GM20000 (cell line): ENCODE measurements at regions not wholly inside any gene's neighbourhood (a gene's known extent, or its start where the extent isn't known, plus 50 kb on each side); places are given as distances from the start of the nearest gene placed in this dataset.

Experiments used
- DNase-seq: peaks from one replicate; pipeline ENCODE4 v3.0.0; 2012; ENCODE audit warnings: low spot score
- TF ChIP-seq, protein P1 (sequence below): IDR thresholded peaks from 2 replicates; pipeline ENCODE4 v1.5.1; 2012; ENCODE audit warnings: mild to moderate bottlenecking, control low read depth; ENCODE audit errors: extremely low read depth, missing control alignments

DNA sequence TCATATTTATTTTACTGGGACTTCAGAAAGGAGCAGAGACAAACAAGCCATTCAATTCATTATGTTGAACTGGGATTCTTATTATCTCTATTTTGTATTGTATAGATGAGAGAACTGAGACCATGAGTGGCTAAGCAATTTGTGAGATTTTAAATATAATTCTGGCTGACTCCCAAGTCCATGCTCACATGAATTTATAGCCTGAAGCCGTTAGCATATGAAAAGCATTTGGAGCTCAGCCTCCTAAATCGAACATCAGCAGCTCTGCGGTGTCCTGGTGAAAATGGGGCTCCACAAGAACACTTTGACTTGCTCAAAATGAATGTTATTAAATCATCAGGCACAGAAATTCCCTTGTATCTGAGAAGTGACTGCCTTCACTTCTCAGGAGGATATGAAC, 96.8 kb upstream of the DPT start:
- no peak for DNase-seq
- TF ChIP-seq, protein P1, sequence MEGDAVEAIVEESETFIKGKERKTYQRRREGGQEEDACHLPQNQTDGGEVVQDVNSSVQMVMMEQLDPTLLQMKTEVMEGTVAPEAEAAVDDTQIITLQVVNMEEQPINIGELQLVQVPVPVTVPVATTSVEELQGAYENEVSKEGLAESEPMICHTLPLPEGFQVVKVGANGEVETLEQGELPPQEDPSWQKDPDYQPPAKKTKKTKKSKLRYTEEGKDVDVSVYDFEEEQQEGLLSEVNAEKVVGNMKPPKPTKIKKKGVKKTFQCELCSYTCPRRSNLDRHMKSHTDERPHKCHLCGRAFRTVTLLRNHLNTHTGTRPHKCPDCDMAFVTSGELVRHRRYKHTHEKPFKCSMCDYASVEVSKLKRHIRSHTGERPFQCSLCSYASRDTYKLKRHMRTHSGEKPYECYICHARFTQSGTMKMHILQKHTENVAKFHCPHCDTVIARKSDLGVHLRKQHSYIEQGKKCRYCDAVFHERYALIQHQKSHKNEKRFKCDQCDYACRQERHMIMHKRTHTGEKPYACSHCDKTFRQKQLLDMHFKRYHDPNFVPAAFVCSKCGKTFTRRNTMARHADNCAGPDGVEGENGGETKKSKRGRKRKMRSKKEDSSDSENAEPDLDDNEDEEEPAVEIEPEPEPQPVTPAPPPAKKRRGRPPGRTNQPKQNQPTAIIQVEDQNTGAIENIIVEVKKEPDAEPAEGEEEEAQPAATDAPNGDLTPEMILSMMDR: no peak

DNA sequence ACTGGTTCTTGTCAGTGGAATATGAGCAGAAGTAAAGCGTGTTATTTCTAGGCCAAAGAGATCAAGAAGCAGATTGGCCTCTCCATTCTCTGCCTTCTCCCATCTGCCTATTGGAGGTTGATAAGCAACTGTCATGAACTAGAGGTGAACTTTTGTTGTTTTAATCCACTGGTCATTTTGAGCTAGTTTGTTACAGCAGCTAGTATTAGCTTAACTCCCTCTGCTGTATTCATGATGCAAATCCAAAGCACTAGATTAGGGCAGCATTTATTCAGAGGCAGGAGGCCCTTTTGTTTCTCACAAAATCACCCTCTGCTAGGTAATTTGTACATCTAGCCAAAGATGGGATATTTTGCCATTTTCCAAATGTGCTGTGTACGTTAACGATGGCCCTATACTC, 97.3 kb upstream of the DPT start:
- TF ChIP-seq, protein P1: no peak
- no peak for DNase-seq

DNA sequence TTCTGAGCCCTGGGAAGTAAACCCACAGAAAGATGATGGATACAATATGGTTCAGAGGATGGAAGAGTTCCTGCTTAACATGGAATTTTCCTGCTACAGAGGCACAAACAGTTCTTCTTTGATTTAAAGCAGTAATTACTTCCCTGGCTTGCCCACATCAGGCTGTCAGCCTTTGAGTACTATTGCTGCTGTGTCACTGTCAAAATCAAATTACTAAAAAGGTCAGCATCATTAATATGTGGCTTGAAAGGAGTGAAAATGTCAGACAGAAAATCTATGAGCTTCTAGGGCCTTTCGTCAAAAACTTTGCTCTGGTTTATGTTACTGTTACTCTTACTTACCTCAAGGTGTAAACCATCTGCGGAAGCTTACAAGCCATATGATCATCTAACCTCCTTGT, 98.6 kb upstream of the DPT start:
- no peak for DNase-seq
- TF ChIP-seq, protein P1: no peak

DNA sequence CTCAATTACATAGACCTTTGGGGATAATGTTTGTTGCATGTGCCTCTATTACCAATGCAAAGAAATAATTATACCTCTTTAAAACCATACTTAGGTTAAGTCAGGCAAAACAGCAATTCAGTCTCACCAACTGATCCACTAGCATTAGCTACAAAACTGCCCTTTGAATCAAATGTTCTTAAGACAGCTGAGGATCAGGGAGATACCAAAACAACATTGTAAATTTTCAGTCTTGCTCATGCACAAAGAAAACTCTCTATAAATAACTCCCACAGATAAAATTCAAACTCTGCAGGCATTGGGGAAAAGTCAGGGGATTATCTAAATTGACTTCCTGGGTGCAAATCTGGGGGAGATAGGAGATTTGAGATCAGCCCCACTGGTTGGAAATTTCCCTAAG, 100.9 kb upstream of the DPT start:
- TF ChIP-seq, protein P1: no peak
- no peak for DNase-seq

DNA sequence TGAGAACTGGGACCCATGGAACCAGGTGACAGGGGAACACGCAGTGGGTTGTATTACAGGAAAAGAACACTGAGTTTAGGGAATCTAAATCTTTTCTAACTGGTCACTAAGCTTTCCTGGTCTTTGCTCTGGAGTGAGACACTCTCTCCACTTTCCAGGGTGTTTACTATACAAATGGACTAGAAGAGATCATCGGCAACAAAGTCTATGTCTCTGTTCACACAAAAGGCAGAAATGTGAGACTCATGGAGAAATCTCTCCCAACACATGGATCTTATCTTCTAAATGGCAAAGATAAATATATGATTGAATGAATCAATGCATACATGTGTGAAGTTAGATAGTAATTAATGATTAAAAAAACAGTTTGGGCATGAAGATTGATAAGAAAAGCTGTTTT, 101.6 kb upstream of the DPT start:
- TF ChIP-seq, protein P1: no peak
- DNase-seq: no peak

DNA sequence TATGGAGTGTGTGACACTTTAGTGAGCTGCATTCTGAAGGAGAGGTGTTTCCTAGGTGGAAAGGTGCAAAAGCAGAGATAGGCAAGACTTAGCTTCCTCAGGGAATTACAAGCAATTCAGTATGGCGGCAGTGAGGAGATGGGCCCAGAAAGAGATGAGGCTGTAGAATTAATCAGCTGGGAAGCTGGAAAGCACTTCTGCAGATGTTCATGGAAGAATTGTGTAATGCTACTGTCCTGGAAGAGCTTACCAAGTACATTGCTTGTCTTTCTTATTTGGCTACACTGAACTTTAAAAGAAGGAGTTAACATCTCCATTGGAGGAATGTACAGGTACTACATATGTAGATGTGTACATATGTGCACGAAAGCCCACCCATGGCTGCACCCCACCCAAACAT, 103.7 kb upstream of the DPT start:
- TF ChIP-seq, protein P1: no peak
- no peak for DNase-seq

DNA sequence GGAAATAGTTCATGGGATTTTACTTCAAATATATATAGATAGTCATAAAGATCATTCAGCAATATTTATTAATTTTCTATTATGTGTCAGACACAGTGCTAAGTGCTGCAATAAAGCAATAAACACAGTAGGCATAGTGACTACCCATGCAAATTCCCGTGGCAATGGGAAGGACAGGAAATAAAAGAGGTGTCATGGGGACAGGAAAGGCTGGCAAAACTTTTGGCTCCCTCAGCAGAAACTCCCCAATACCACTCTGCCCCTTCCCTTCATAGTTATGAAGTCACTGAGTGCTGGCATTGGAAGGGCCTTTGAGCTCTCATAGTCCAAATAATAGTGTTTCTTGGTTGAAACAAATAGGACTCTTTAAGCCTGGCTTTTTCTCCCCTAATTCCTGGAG, 104.4 kb upstream of the DPT start:
- no peak for DNase-seq
- TF ChIP-seq, protein P1: no peak
